Lower leg skin (tissue), 3 donors: ENCODE measurements at regions not wholly inside any gene's neighbourhood (a gene's known extent, or its start where the extent isn't known, plus 50 kb on each side); places are given as distances from the start of the nearest gene placed in this dataset.

Source experiments
- POLR2A ChIP-seq, 2 donors: fragments of 450-650 bp; IDR thresholded peaks; one replicate each; pipeline ENCODE4 v1.6.1; 2016 to 2017; ENCODE audit warnings: antibody characterized with exemption in 2 of 2, mild to moderate bottlenecking in 1 of 2, moderate library complexity in 1 of 2
- TF ChIP-seq, protein P1 (sequence below), 3 donors: fragments of 450-650 bp; IDR thresholded peaks; one replicate each; pipeline ENCODE4 v1.5.1; 2016; ENCODE audit warnings: antibody characterized with exemption in 3 of 3, mild to moderate bottlenecking in 3 of 3, moderate library complexity in 2 of 3

DNA sequence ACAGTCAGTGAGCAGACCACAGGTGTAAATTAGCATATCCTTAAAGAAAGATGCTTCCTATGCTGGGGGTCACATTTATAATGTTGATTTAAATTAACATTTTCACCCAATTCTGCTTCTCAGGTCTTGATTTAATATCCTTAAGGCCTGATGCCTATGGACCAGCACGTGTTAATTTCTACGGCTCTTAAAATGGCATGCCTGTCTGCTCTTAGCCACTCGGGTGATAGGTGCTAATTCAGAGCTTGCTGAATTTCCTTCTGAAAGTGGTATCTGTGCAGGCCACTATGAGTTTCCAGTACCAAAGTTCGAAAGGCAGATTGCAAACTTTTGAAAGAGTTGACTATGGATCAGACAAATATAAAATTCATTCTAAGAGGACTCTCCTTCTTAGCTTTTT, 487.4 kb upstream of the ADGRL2 start:
- TF ChIP-seq, protein P1, sequence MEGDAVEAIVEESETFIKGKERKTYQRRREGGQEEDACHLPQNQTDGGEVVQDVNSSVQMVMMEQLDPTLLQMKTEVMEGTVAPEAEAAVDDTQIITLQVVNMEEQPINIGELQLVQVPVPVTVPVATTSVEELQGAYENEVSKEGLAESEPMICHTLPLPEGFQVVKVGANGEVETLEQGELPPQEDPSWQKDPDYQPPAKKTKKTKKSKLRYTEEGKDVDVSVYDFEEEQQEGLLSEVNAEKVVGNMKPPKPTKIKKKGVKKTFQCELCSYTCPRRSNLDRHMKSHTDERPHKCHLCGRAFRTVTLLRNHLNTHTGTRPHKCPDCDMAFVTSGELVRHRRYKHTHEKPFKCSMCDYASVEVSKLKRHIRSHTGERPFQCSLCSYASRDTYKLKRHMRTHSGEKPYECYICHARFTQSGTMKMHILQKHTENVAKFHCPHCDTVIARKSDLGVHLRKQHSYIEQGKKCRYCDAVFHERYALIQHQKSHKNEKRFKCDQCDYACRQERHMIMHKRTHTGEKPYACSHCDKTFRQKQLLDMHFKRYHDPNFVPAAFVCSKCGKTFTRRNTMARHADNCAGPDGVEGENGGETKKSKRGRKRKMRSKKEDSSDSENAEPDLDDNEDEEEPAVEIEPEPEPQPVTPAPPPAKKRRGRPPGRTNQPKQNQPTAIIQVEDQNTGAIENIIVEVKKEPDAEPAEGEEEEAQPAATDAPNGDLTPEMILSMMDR (IDR thresholded peaks at IDR 0.05), result no peak
- TF ChIP-seq POLR2A (IDR thresholded peaks at IDR 0.05), result no peak
